ENCODE measurements at regions not wholly inside any gene's neighbourhood (a gene's known extent, or its start where the extent isn't known, plus 50 kb on each side); places are given as distances from the start of the nearest gene placed in this dataset.
A peak's percentile ranks its signal among the peaks of the same experiment; 100 is the strongest.
"Not testable (repeated sequence)": the region's sequence is repeated elsewhere in the genome, so short reads cannot be mapped to it uniquely, and the experiment has no call there.

GRCh38 chr2:54065411-54065810 lies 50.0 kb upstream of the ACYP2 start:
- in situ Hi-C loops (cut with HindIII; ENCODE audit: low sequenced_read_pairs): no loop called here
- peak; percentile 92 for DNase-seq (ENCODE audit: low spot score)

- in situ Hi-C loops (cut with HindIII; ENCODE audit: low sequenced_read_pairs): no loop called here
- no peak for DNase-seq (ENCODE audit: low spot score)
These were observed 51.4 kb upstream of the ACYP2 start for GRCh38 chr2:54063967-54064535.

- in situ Hi-C loops (cut with HindIII; ENCODE audit: low sequenced_read_pairs): no loop called here
- no peak for DNase-seq (ENCODE audit: low spot score)
These were observed 53.0 kb upstream of the ACYP2 start for GRCh38 chr2:54062401-54062800.

- in situ Hi-C loops (cut with HindIII; ENCODE audit: low sequenced_read_pairs): no loop called here
- no peak for DNase-seq (ENCODE audit: low spot score)
These were observed 54.1 kb upstream of the ACYP2 start for GRCh38 chr2:54061272-54061671.

GRCh38 chr2:54059986-54060385 lies 55.4 kb upstream of the ACYP2 start:
- in situ Hi-C loops (cut with HindIII; ENCODE audit: low sequenced_read_pairs): no loop called here
- DNase-seq (ENCODE audit: low spot score): no peak

GRCh38 chr2:54059504-54059903 lies 55.9 kb upstream of the ACYP2 start:
- DNase-seq (ENCODE audit: low spot score): no peak
- in situ Hi-C loops (cut with HindIII; ENCODE audit: low sequenced_read_pairs): no loop called here

GRCh38 chr2:54058449-54058848 lies 57.0 kb upstream of the ACYP2 start:
- in situ Hi-C loops (cut with HindIII; ENCODE audit: low sequenced_read_pairs): no loop called here
- DNase-seq (ENCODE audit: low spot score): no peak

GRCh38 chr2:54054774-54055173 lies 60.6 kb upstream of the ACYP2 start:
- DNase-seq (ENCODE audit: low spot score): no peak
- in situ Hi-C loops (cut with HindIII; ENCODE audit: low sequenced_read_pairs): no loop called here

- in situ Hi-C loops (cut with HindIII; ENCODE audit: low sequenced_read_pairs): no loop called here
- no peak for DNase-seq (ENCODE audit: low spot score)
These were observed 61.1 kb upstream of the ACYP2 start for GRCh38 chr2:54054271-54054670.

- in situ Hi-C loops (cut with HindIII; ENCODE audit: low sequenced_read_pairs): no loop called here
- DNase-seq (ENCODE audit: low spot score): no peak
These were observed 61.6 kb upstream of the ACYP2 start for GRCh38 chr2:54053830-54054229.

GRCh38 chr2:54052825-54053718 lies 62.3 kb upstream of the ACYP2 start:
- in situ Hi-C loops (cut with HindIII; ENCODE audit: low sequenced_read_pairs): no loop called here
- no peak for DNase-seq (ENCODE audit: low spot score)

GRCh38 chr2:54050445-54050844 lies 65.0 kb upstream of the ACYP2 start:
- no peak for DNase-seq (ENCODE audit: low spot score)
- in situ Hi-C loops (cut with HindIII; ENCODE audit: low sequenced_read_pairs): no loop called here

- no peak for DNase-seq (ENCODE audit: low spot score)
- in situ Hi-C loops (cut with HindIII; ENCODE audit: low sequenced_read_pairs): no loop called here
These were observed 66.0 kb upstream of the ACYP2 start for GRCh38 chr2:54049365-54049764.

- in situ Hi-C loops (cut with HindIII; ENCODE audit: low sequenced_read_pairs); DNase-seq (ENCODE audit: low spot score): not testable (repeated sequence)
These were observed 66.5 kb upstream of the ACYP2 start for GRCh38 chr2:54048896-54049295.

GRCh38 chr2:54048117-54048785 lies 67.2 kb upstream of the ACYP2 start:
- in situ Hi-C loops (cut with HindIII; ENCODE audit: low sequenced_read_pairs): no loop called here
- no peak for DNase-seq (ENCODE audit: low spot score)

GRCh38 chr2:54047658-54048057 lies 67.8 kb upstream of the ACYP2 start:
- in situ Hi-C loops (cut with HindIII; ENCODE audit: low sequenced_read_pairs): no loop called here

GRCh38 chr2:54047091-54047490 lies 68.3 kb upstream of the ACYP2 start:
- in situ Hi-C loops (cut with HindIII; ENCODE audit: low sequenced_read_pairs): no loop called here
- DNase-seq (ENCODE audit: low spot score): no peak

More at GRCh38 chr2:54047658-54048057, 67.8 kb upstream of the ACYP2 start:
- DNase-seq (ENCODE audit: low spot score): no peak

- in situ Hi-C loops (cut with HindIII; ENCODE audit: low sequenced_read_pairs): no loop called here
These were observed 72.3 kb upstream of the PSME4 start for GRCh38 chr2:54042897-54043620.

GRCh38 chr2:54042341-54042740 lies 71.5 kb upstream of the PSME4 start:
- DNase-seq (ENCODE audit: low spot score): no peak
- in situ Hi-C loops (cut with HindIII; ENCODE audit: low sequenced_read_pairs): no loop called here

More at GRCh38 chr2:54042897-54043620, 72.3 kb upstream of the PSME4 start:
- DNase-seq (ENCODE audit: low spot score): no peak

GRCh38 chr2:54041135-54041534 lies 70.3 kb upstream of the PSME4 start:
- in situ Hi-C loops (cut with HindIII; ENCODE audit: low sequenced_read_pairs): no loop called here
- no peak for DNase-seq (ENCODE audit: low spot score)
